Caco-2 (cell line): ENCODE measurements at regions not wholly inside any gene's neighbourhood (a gene's known extent, or its start where the extent isn't known, plus 50 kb on each side); places are given as distances from the start of the nearest gene placed in this dataset.

ENCODE experiments used
- BruUV-seq: library from RNA; stranded (reverse); fragments of 400-500 nt; replicated peaks from 2 replicates; lab custom pipeline; 2021; lab: Mats Ljungman, UMichigan
- CTCF ChIA-PET: fragments of 300-600 bp; sonication (Branson Sonifier 250); formaldehyde crosslinking; loops from one replicate; lab custom pipeline; 2022; ENCODE audit warnings: antibody characterized with exemption; lab: Charles Lee
- POLR2A ChIA-PET: fragments of 300-600 bp; sonication (Branson Sonifier 250); formaldehyde crosslinking; loops from one replicate; lab custom pipeline; 2022; ENCODE audit warnings: antibody characterized with exemption; lab: Charles Lee
- DNase-seq, 2 experiments: peaks; one replicate each; pipeline versions ENCODE4 v3.0.0 to v3.0.0-alpha.2; 2020 to 2022
- H3K27me3 ChIP-seq: replicated peaks from 2 replicates; pipeline ENCODE4 v1.6.0; 2011; ENCODE audit warnings: low read length; ENCODE audit not compliant: control insufficient read depth, insufficient read depth
- H3K36me3 ChIP-seq: 2 replicates; pipeline ENCODE4 v1.5.1; 2011; ENCODE audit warnings: low read length; ENCODE audit not compliant: control insufficient read depth, insufficient read depth
- H3K4me1 ChIP-seq: fragments of 250-450 bp; sonication (Bioruptor Pico); 2 replicates; pipeline ENCODE4 v1.5.1; 2020; ENCODE audit warnings: mild to moderate bottlenecking
- H3K4me3 ChIP-seq: 2 replicates; pipeline ENCODE4 v1.5.1; 2011; ENCODE audit warnings: low read depth, mild to moderate bottlenecking, control low read depth, low read length
- H3K9me3 ChIP-seq: fragments of 250-450 bp; sonication (Bioruptor Pico); 2 replicates; pipeline ENCODE4 v1.5.1; 2020; ENCODE audit warnings: mild to moderate bottlenecking, moderate library complexity
- H3K27ac Mint-ChIP-seq: one replicate; pipeline ENCODE4 v1.8.0; 2022; ENCODE audit warnings: mixed read lengths; ENCODE audit not compliant: unreplicated experiment
- H3K27me3 Mint-ChIP-seq: one replicate; pipeline ENCODE4 v1.8.0; 2022; ENCODE audit warnings: mixed read lengths; ENCODE audit not compliant: insufficient read depth, unreplicated experiment
- H3K36me3 Mint-ChIP-seq: one replicate; pipeline ENCODE4 v1.8.0; 2022; ENCODE audit warnings: mild to moderate bottlenecking, mixed read lengths; ENCODE audit not compliant: insufficient read depth, unreplicated experiment
- H3K4me1 Mint-ChIP-seq: one replicate; pipeline ENCODE4 v1.8.0; 2022; ENCODE audit warnings: low read depth, mixed read lengths; ENCODE audit not compliant: unreplicated experiment
- H3K4me3 Mint-ChIP-seq: one replicate; pipeline ENCODE4 v1.8.0; 2022; ENCODE audit warnings: mild to moderate bottlenecking, moderate library complexity, mixed read lengths; ENCODE audit not compliant: unreplicated experiment
- H3K9me3 Mint-ChIP-seq: one replicate; pipeline ENCODE4 v1.8.0; 2022; ENCODE audit warnings: mixed read lengths; ENCODE audit not compliant: unreplicated experiment
- intact Hi-C: fragments of 100-400 bp; cut with micrococcal nuclease; formaldehyde crosslinking; loops from one replicate; pipeline ENCODE4 v1.10.0; 2022; ENCODE audit not compliant: unreplicated experiment
- TF ChIP-seq, protein P1 (sequence below), 2 experiments: fragments of 200-600 bp in 1 of 2; IDR thresholded peaks; 1 replicate in 1 of 2; 2 replicates in 1 of 2; pipeline versions ENCODE4 v1.5.1 to v1.8.0; 2011 to 2022; ENCODE audit warnings: antibody characterized with exemption in 1 of 2, control low read depth in 1 of 2, inconsistent platforms in 1 of 2, low read depth in 1 of 2, low read length in 1 of 2, mild to moderate bottlenecking in 1 of 2, moderate library complexity in 1 of 2; ENCODE audit not compliant: insufficient read depth in 1 of 2, severe bottlenecking in 1 of 2, unreplicated experiment in 1 of 2

- Mint-ChIP-seq H3K4me1 (peaks cover 35% of the 10 kb centered on the region), H3K27ac (peak overlapping the region; percentile 34), H3K9me3 (peaks cover 17% of the 10 kb centered on the region), H3K4me3 (no peak overlapping the region), H3K27me3 (no peaks in the 10 kb centered on the region), H3K36me3 (no peaks in the 10 kb centered on the region)
- no TSS peak for BruUV-seq
- H3K4me3 ChIP-seq = no peak overlapping the region
- no peaks in the 10 kb centered on the region for H3K27me3 ChIP-seq
- ChIA-PET CTCF (no interaction called here), POLR2A (no interaction called here)
- intact Hi-C loops = no loop called here
- H3K9me3 ChIP-seq = no peaks in the 10 kb centered on the region
- H3K36me3 ChIP-seq = no peaks in the 10 kb centered on the region
- peaks cover 19% of the 10 kb centered on the region for H3K4me1 ChIP-seq
- DNase-seq = no peak
- TF ChIP-seq, protein P1, sequence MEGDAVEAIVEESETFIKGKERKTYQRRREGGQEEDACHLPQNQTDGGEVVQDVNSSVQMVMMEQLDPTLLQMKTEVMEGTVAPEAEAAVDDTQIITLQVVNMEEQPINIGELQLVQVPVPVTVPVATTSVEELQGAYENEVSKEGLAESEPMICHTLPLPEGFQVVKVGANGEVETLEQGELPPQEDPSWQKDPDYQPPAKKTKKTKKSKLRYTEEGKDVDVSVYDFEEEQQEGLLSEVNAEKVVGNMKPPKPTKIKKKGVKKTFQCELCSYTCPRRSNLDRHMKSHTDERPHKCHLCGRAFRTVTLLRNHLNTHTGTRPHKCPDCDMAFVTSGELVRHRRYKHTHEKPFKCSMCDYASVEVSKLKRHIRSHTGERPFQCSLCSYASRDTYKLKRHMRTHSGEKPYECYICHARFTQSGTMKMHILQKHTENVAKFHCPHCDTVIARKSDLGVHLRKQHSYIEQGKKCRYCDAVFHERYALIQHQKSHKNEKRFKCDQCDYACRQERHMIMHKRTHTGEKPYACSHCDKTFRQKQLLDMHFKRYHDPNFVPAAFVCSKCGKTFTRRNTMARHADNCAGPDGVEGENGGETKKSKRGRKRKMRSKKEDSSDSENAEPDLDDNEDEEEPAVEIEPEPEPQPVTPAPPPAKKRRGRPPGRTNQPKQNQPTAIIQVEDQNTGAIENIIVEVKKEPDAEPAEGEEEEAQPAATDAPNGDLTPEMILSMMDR (IDR thresholded peaks at IDR 0.05; ENCODE audit: insufficient read depth in 1 of 2, low read depth in 1 of 2, low read length in 1 of 2, severe bottlenecking in 1 of 2, unreplicated experiment in 1 of 2) = no peak
Measured at GRCh38 chr20:23159256-23159946, 73.3 kb upstream of the CD93 start.

- Mint-ChIP-seq H3K9me3 (peaks cover 20% of the 10 kb centered on the region), H3K27me3 (no peaks in the 10 kb centered on the region), H3K4me1 (peaks cover 37% of the 10 kb centered on the region), H3K27ac (no peak overlapping the region), H3K4me3 (no peak overlapping the region), H3K36me3 (no peaks in the 10 kb centered on the region)
- Histone ChIP-seq H3K27me3 (no peaks in the 10 kb centered on the region), H3K4me3 (no peak overlapping the region), H3K4me1 (peaks cover 18% of the 10 kb centered on the region; the same call in 1 of the 2 replicates), H3K36me3 (no peaks in the 10 kb centered on the region), H3K9me3 (no peaks in the 10 kb centered on the region)
- POLR2A ChIA-PET = no interaction called here
- BruUV-seq = no TSS peak
- intact Hi-C loops = no loop called here
- CTCF ChIA-PET = no interaction called here
- no peak for DNase-seq
- TF ChIP-seq, protein P1 (IDR thresholded peaks at IDR 0.05; ENCODE audit: insufficient read depth in 1 of 2, low read depth in 1 of 2, low read length in 1 of 2, severe bottlenecking in 1 of 2, unreplicated experiment in 1 of 2) = no peak
Measured at GRCh38 chr20:23157734-23158133, 71.6 kb upstream of the CD93 start.

GRCh38 chr20:23156842-23157423 is 70.8 kb upstream of the CD93 start:
- DNase-seq = no peak
- peaks cover 20% of the 10 kb centered on the region for H3K9me3 Mint-ChIP-seq
- no peaks in the 10 kb centered on the region for H3K9me3 ChIP-seq
- peaks cover 26% of the 10 kb centered on the region for H3K4me1 ChIP-seq
- H3K4me3 Mint-ChIP-seq = no peak overlapping the region
- BruUV-seq = no TSS peak
- TF ChIP-seq, protein P1 (IDR thresholded peaks at IDR 0.05; ENCODE audit: insufficient read depth in 1 of 2, low read depth in 1 of 2, low read length in 1 of 2, severe bottlenecking in 1 of 2, unreplicated experiment in 1 of 2) = no peak
- H3K4me1 Mint-ChIP-seq = peaks cover 44% of the 10 kb centered on the region
- H3K36me3 ChIP-seq = no peaks in the 10 kb centered on the region
- H3K4me3 ChIP-seq = no peak overlapping the region
- POLR2A ChIA-PET = no interaction called here
- no peaks in the 10 kb centered on the region for H3K36me3 Mint-ChIP-seq
- intact Hi-C loops = no loop called here
- H3K27me3 ChIP-seq = no peaks in the 10 kb centered on the region
- H3K27ac Mint-ChIP-seq = no peak overlapping the region
- H3K27me3 Mint-ChIP-seq = no peaks in the 10 kb centered on the region
- CTCF ChIA-PET = no interaction called here
